ENCODE measurements at regions not wholly inside any gene's neighbourhood (a gene's known extent, or its start where the extent isn't known, plus 50 kb on each side); places are given as distances from the start of the nearest gene placed in this dataset.

GRCh38 chr9:1598270-1598669 lies 416.9 kb upstream of the SMARCA2 start:
- DNase-seq: no peak

GRCh38 chr9:1599961-1600360 lies 415.2 kb upstream of the SMARCA2 start:
- no peak for DNase-seq

GRCh38 chr9:1604942-1605560 lies 410.1 kb upstream of the SMARCA2 start:
- DNase-seq: no peak

GRCh38 chr9:1606253-1606652 lies 408.9 kb upstream of the SMARCA2 start:
- DNase-seq: no peak

- no peak for DNase-seq
Observed at GRCh38 chr9:1612886-1613285, 402.3 kb upstream of the SMARCA2 start.

- no peak for DNase-seq
Observed at GRCh38 chr9:1617419-1617818, 397.7 kb upstream of the SMARCA2 start.

GRCh38 chr9:1619915-1620710 lies 395.0 kb upstream of the SMARCA2 start:
- no peak for DNase-seq

- no peak for DNase-seq
Observed at GRCh38 chr9:1637401-1637800, 377.7 kb upstream of the SMARCA2 start.

- no peak for DNase-seq
Observed at GRCh38 chr9:1639166-1639565, 376.0 kb upstream of the SMARCA2 start.

- no peak for DNase-seq
Observed at GRCh38 chr9:1647776-1648175, 367.4 kb upstream of the SMARCA2 start.

- no peak for DNase-seq
Observed at GRCh38 chr9:1653282-1653681, 361.9 kb upstream of the SMARCA2 start.

- DNase-seq: no peak
Observed at GRCh38 chr9:1658661-1659362, 356.3 kb upstream of the SMARCA2 start.

GRCh38 chr9:1659363-1659690 lies 355.8 kb upstream of the SMARCA2 start:
- no peak for DNase-seq

- no peak for DNase-seq
Observed at GRCh38 chr9:1668441-1668840, 346.7 kb upstream of the SMARCA2 start.

GRCh38 chr9:1673300-1673699 lies 341.8 kb upstream of the SMARCA2 start:
- no peak for DNase-seq

- DNase-seq: no peak
Observed at GRCh38 chr9:1676771-1677170, 338.4 kb upstream of the SMARCA2 start.

GRCh38 chr9:1683951-1684350 lies 331.2 kb upstream of the SMARCA2 start:
- no peak for DNase-seq

- no peak for DNase-seq
Observed at GRCh38 chr9:1698991-1699390, 316.2 kb upstream of the SMARCA2 start.

- DNase-seq: no peak
Observed at GRCh38 chr9:1701113-1701512, 314.0 kb upstream of the SMARCA2 start.

GRCh38 chr9:1702701-1703100 lies 312.4 kb upstream of the SMARCA2 start:
- no peak for DNase-seq

GRCh38 chr9:1707291-1707690 lies 307.9 kb upstream of the SMARCA2 start:
- no peak for DNase-seq

- no peak for DNase-seq
Observed at GRCh38 chr9:1708219-1708618, 306.9 kb upstream of the SMARCA2 start.

- no peak for DNase-seq
Observed at GRCh38 chr9:1709347-1709746, 305.8 kb upstream of the SMARCA2 start.

GRCh38 chr9:1712861-1713450 lies 302.2 kb upstream of the SMARCA2 start:
- no peak for DNase-seq
